HepG2 (cell line): ENCODE measurements at regions not wholly inside any gene's neighbourhood (a gene's known extent, or its start where the extent isn't known, plus 50 kb on each side); places are given as distances from the start of the nearest gene placed in this dataset.

Experiments used
- BHLHE40 ChIP-seq: IDR thresholded peaks from 2 replicates; pipeline ENCODE4 v1.6.1; 2011; ENCODE audit warnings: low read length, improper control_type of control experiment
- CTCF ChIP-seq: sonication (generic); formaldehyde crosslinking; IDR thresholded peaks from 2 replicates; pipeline ENCODE4 v1.5.0; 2020; ENCODE audit warnings: mild to moderate bottlenecking, missing genetic modification reagents, moderate library complexity
- EP300 ChIP-seq, 3 experiments: sonication (generic) in 1 of 3; formaldehyde crosslinking in 1 of 3; IDR thresholded peaks; 2 replicates each; pipeline versions ENCODE4 v1.5.1 to v1.6.1; 2011 to 2020; ENCODE audit warnings: low read depth in 2 of 3, low read length in 2 of 3, borderline replicate concordance in 1 of 3, improper control_type of control experiment in 1 of 3, mild to moderate bottlenecking in 1 of 3, missing genetic modification reagents in 1 of 3, moderate library complexity in 1 of 3
- FOSL1 ChIP-seq: sonication (generic); formaldehyde crosslinking; IDR thresholded peaks from 2 replicates; pipeline ENCODE4 v1.9.0; 2021; ENCODE audit warnings: missing genetic modification reagents, borderline replicate concordance
- JUND ChIP-seq: sonication (generic); formaldehyde crosslinking; IDR thresholded peaks from 2 replicates; pipeline ENCODE4 v1.8.0; 2022; ENCODE audit warnings: mild to moderate bottlenecking, missing genetic modification reagents
- RAD21 ChIP-seq: fragments of 450-650 bp; formaldehyde crosslinking; IDR thresholded peaks from 2 replicates; pipeline ENCODE4 v1.5.0; 2020; ENCODE audit warnings: mild to moderate bottlenecking
- ZBTB8A ChIP-seq: sonication (generic); formaldehyde crosslinking; IDR thresholded peaks from 2 replicates; pipeline ENCODE4 v1.4.0; 2020; ENCODE audit warnings: mild to moderate bottlenecking, low read depth, missing genetic modification reagents, borderline replicate concordance
- ZNF274 ChIP-seq: sonication (generic); formaldehyde crosslinking; IDR thresholded peaks from 2 replicates; pipeline ENCODE4 v1.5.1; 2020; ENCODE audit warnings: mild to moderate bottlenecking, missing genetic modification reagents
- ZNF335 ChIP-seq: sonication (generic); formaldehyde crosslinking; IDR thresholded peaks from 2 replicates; pipeline ENCODE4 v1.4.0; 2020; ENCODE audit warnings: missing genetic modification reagents

GRCh38 chr5:53179691-53180090 is 70.1 kb upstream of the MOCS2 start:
- no peak for TF ChIP-seq JUND (CRISPR knock-in tag)
- TF ChIP-seq ZNF335, result no peak
- no peak for TF ChIP-seq CTCF (CRISPR knock-in tag)
- no peak for TF ChIP-seq BHLHE40
- TF ChIP-seq RAD21 (CRISPR knock-in tag), result no peak
- TF ChIP-seq EP300 (IDR thresholded peaks at IDR 0.05; ENCODE audit: low read depth in 2 of 2, low read length in 2 of 2), result no peak
- TF ChIP-seq EP300 (CRISPR knock-in tag; IDR thresholded peaks at IDR 0.05; ENCODE audit: borderline replicate concordance), result no peak
- no peak for TF ChIP-seq ZNF274
- no peak for TF ChIP-seq ZBTB8A (CRISPR knock-in tag)
- TF ChIP-seq FOSL1, result no peak
